DOHH2 (cell line): ENCODE measurements at regions not wholly inside any gene's neighbourhood (a gene's known extent, or its start where the extent isn't known, plus 50 kb on each side); places are given as distances from the start of the nearest gene placed in this dataset.

ENCODE experiments used
- EZH2phosphoT487 ChIP-seq: fragments of 200-600 bp; sonication (generic); IDR thresholded peaks from 2 replicates; pipeline ENCODE4 v1.6.1; 2017; ENCODE audit warnings: borderline replicate concordance, mild to moderate bottlenecking, antibody characterized with exemption, low read length, moderate library complexity, mixed read lengths
- TF ChIP-seq, protein P1 (sequence below): fragments of 200-600 bp; sonication (generic); IDR thresholded peaks from one replicate; pipeline ENCODE4 v1.5.1; 2014; ENCODE audit warnings: antibody characterized with exemption, mild to moderate bottlenecking, low read depth, low read length; ENCODE audit not compliant: poor library complexity, severe bottlenecking

DNA sequence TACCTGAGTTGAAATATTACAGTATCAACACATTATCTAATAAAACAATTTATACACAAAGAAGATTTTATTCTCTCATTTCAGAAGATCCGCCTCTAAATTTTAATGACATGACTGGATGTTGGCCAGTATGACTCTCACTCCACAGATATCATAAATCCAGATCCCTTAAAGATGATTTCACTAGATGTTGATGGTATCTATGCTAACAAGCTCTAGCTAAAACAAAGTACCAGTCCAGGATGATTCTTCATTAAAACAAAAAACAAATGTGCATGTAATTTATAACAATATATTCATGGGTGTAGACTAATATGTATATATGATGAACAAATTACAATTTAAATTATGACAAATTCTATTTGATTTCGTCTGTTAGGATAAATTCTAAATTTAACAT lies 708.4 kb downstream of the SATB2 start:
- TF ChIP-seq, protein P1, sequence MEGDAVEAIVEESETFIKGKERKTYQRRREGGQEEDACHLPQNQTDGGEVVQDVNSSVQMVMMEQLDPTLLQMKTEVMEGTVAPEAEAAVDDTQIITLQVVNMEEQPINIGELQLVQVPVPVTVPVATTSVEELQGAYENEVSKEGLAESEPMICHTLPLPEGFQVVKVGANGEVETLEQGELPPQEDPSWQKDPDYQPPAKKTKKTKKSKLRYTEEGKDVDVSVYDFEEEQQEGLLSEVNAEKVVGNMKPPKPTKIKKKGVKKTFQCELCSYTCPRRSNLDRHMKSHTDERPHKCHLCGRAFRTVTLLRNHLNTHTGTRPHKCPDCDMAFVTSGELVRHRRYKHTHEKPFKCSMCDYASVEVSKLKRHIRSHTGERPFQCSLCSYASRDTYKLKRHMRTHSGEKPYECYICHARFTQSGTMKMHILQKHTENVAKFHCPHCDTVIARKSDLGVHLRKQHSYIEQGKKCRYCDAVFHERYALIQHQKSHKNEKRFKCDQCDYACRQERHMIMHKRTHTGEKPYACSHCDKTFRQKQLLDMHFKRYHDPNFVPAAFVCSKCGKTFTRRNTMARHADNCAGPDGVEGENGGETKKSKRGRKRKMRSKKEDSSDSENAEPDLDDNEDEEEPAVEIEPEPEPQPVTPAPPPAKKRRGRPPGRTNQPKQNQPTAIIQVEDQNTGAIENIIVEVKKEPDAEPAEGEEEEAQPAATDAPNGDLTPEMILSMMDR = no peak
- no peak for TF ChIP-seq EZH2phosphoT487
